ENCODE measurements at regions not wholly inside any gene's neighbourhood (a gene's known extent, or its start where the extent isn't known, plus 50 kb on each side); places are given as distances from the start of the nearest gene placed in this dataset.

DNA sequence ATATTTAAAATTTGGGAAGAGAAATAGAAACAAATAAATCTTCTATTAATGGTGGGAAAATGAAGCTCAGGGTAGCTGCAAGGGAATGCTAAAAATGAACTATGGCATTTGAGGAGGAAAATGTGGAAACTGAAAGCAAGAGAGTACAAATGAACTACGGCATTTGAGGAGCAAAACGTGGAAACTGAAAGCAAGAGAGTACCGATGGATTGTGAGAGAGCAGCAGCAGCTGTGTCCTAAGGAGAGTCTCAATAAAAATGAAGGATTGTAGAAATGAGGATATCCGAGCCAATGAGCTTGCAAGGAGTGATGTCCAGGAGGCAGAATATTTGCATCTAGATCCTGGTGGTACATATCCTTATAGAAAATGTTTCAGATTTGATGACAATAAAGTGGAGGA, 547.1 kb upstream of the ZNF337 start:
- TF ChIP-seq CTCF (IDR thresholded peaks at IDR 0.05; ENCODE audit: extremely low read depth in 1 of 2, insufficient read depth in 1 of 2, low read depth in 1 of 2, low read length in 2 of 2) = no peak
- no peak for TF ChIP-seq POLR2AphosphoS5 (IDR thresholded peaks at IDR 0.05; ENCODE audit: insufficient read depth, low read depth, low read length)
- TF ChIP-seq POLR2A (IDR thresholded peaks at IDR 0.05; ENCODE audit: low read depth, low read length) = no peak
- TF ChIP-seq, protein P1, sequence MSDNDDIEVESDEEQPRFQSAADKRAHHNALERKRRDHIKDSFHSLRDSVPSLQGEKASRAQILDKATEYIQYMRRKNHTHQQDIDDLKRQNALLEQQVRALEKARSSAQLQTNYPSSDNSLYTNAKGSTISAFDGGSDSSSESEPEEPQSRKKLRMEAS (IDR thresholded peaks at IDR 0.05; ENCODE audit: insufficient read depth, insufficient read length) = no peak
- TF ChIP-seq FOS (IDR thresholded peaks at IDR 0.05; ENCODE audit: borderline replicate concordance, insufficient read depth, low read length) = no peak
- TF ChIP-seq EZH2 (IDR thresholded peaks at IDR 0.05; ENCODE audit: borderline replicate concordance, low read depth, low read length, severe bottlenecking) = no peak
- TF ChIP-seq GATA2 (IDR thresholded peaks at IDR 0.05; ENCODE audit: insufficient read depth, insufficient read length, low read depth, low read length) = no peak
- TF ChIP-seq JUN (IDR thresholded peaks at IDR 0.05; ENCODE audit: borderline replicate concordance, insufficient read depth, insufficient read length, low read depth) = no peak
- TF ChIP-seq MYC (IDR thresholded peaks at IDR 0.05; ENCODE audit: low read depth, low read length) = no peak
